Body of pancreas (tissue), 4 donors: ENCODE measurements at regions not wholly inside any gene's neighbourhood (a gene's known extent, or its start where the extent isn't known, plus 50 kb on each side); places are given as distances from the start of the nearest gene placed in this dataset.
"Not testable (repeated sequence)": the region's sequence is repeated elsewhere in the genome, so short reads cannot be mapped to it uniquely, and the experiment has no call there.

Experiments
- ATAC-seq: fragments of 150-250 bp; one replicate; pipeline ENCODE4 v1.9.1; 2016
- DNase-seq, 4 donors: peaks; one replicate each; pipeline ENCODE4 v3.0.0-alpha.2; 2019
- H3K27ac ChIP-seq, 4 donors: fragments of 200-600 bp; sonication (generic); 1 replicate in 3 of 4; 2 replicates in 1 of 4; pipeline versions ENCODE4 v1.5.1 to v1.6.1; 2016 to 2019; ENCODE audit warnings: mild to moderate bottlenecking in 1 of 4, mixed read lengths in 1 of 4, moderate library complexity in 1 of 4
- H3K27me3 ChIP-seq, 2 donors: fragments of 200-600 bp; sonication (generic); one replicate each; pipeline ENCODE4 v1.6.0; 2016; ENCODE audit warnings: mild to moderate bottlenecking in 1 of 2
- H3K36me3 ChIP-seq, 2 donors: fragments of 200-600 bp; sonication (generic); replicated peaks in 1 of 2; 2 replicates each; pipeline ENCODE4 v1.5.1; 2016; ENCODE audit warnings: low read depth in 2 of 2; ENCODE audit not compliant: insufficient read depth in 1 of 2
- H3K4me1 ChIP-seq: fragments of 200-600 bp; sonication (generic); one replicate; pipeline ENCODE4 v1.6.0; 2016
- H3K4me3 ChIP-seq, 2 donors: fragments of 200-600 bp; sonication (generic); 1 replicate in 1 of 2; 2 replicates in 1 of 2; pipeline ENCODE4 v1.5.1; 2016 to 2019
- H3K9me3 ChIP-seq, 3 donors: fragments of 200-600 bp; sonication (generic); 1 replicate in 2 of 3; 2 replicates in 1 of 3; pipeline ENCODE4 v1.5.1; 2016
- POLR2A ChIP-seq, 3 donors: fragments of 450-650 bp; IDR thresholded peaks; one replicate each; pipeline ENCODE4 v1.6.1; 2016; ENCODE audit warnings: antibody characterized with exemption in 3 of 3, mild to moderate bottlenecking in 2 of 3
- WGBS, 2 donors: methylation state at CpG; one replicate each; pipeline ENCODE4 v1.1.5; 2017; 5-methylcytosine and 5-hydroxymethylcytosine counted together
- intact Hi-C: fragments of 100-400 bp; cut with DNase I; formaldehyde crosslinking; loops from one replicate; pipeline ENCODE4 v1.15.1; 2023
- TF ChIP-seq, protein P1 (sequence below), 7 experiments: fragments of 450-650 bp in 4 of 7; fragments of 200-600 bp in 3 of 7; sonication (generic) in 3 of 7; IDR thresholded peaks; one replicate each; pipeline ENCODE4 v1.5.1; 2016 to 2019; ENCODE audit warnings: antibody characterized with exemption in 7 of 7

GRCh38 chr3:159497361-159497760 lies 491.3 kb upstream of the IL12A start:
- H3K4me1 ChIP-seq, result no peaks in the 10 kb centered on the region
- intact Hi-C loops, result no loop called here
- TF ChIP-seq, protein P1, sequence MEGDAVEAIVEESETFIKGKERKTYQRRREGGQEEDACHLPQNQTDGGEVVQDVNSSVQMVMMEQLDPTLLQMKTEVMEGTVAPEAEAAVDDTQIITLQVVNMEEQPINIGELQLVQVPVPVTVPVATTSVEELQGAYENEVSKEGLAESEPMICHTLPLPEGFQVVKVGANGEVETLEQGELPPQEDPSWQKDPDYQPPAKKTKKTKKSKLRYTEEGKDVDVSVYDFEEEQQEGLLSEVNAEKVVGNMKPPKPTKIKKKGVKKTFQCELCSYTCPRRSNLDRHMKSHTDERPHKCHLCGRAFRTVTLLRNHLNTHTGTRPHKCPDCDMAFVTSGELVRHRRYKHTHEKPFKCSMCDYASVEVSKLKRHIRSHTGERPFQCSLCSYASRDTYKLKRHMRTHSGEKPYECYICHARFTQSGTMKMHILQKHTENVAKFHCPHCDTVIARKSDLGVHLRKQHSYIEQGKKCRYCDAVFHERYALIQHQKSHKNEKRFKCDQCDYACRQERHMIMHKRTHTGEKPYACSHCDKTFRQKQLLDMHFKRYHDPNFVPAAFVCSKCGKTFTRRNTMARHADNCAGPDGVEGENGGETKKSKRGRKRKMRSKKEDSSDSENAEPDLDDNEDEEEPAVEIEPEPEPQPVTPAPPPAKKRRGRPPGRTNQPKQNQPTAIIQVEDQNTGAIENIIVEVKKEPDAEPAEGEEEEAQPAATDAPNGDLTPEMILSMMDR (IDR thresholded peaks at IDR 0.05), result no peak
- no peak for TF ChIP-seq POLR2A (IDR thresholded peaks at IDR 0.05)
- no peaks in the 10 kb centered on the region for H3K9me3 ChIP-seq
- no peak for ATAC-seq
- H3K27me3 ChIP-seq, result no peaks in the 10 kb centered on the region
- no peak overlapping the region for H3K4me3 ChIP-seq
- 41 to 77% methylated on average over 2 of the region's 2 CpGs for WGBS, 2 donors
- DNase-seq, result no peak
- H3K27ac ChIP-seq, result no peak overlapping the region
- H3K36me3 ChIP-seq, result no peaks in the 10 kb centered on the region

DNA sequence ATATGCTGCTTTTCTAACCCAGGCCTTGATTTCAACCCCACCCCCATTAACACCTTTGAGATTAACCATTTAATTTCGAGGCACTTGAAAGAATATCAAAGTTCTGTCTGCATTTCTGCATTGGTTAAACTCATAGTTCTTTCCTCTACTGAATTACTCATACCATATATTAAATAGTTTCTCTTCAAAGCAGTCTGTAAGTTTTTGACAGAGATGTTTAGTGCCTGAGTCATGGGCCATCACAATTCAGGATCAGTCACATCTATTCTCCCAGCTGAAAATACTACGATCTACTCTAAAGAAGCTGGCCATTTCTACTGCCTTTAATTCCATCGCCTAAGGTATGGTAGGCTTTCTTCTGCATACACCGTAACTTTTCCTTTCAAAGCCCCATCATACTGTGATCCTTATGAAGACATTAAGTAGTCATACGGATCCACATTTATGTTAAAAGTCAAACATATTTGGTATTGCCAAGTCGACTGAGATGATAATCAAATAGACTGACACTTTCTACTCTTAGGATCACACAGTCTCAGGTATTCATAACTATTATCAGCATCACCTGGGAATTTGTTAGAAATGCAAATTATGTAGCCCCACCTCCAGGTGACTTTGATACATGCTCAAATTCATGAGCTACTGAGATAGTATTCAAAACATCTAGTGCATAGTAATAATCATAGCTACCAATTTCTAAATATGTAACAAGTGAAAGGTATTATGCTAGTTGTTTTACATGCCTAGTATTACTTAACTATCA lies 489.4 kb upstream of the IL12A start:
- no peak overlapping the region for H3K4me3 ChIP-seq
- ATAC-seq, result no peak
- intact Hi-C loops, result no loop called here
- DNase-seq, result no peak
- 60 to 61% methylated on average over 6 of the region's 6 CpGs for WGBS, 2 donors
- H3K4me1 ChIP-seq, result no peaks in the 10 kb centered on the region
- H3K9me3 ChIP-seq, result no peaks in the 10 kb centered on the region
- no peaks in the 10 kb centered on the region for H3K36me3 ChIP-seq
- no peaks in the 10 kb centered on the region for H3K27me3 ChIP-seq
- no peak overlapping the region for H3K27ac ChIP-seq
- TF ChIP-seq, protein P1 (IDR thresholded peaks at IDR 0.05), result no peak
- TF ChIP-seq POLR2A (IDR thresholded peaks at IDR 0.05), result no peak

- ATAC-seq, result no peak
- no peaks in the 10 kb centered on the region for H3K27me3 ChIP-seq
- no peaks in the 10 kb centered on the region for H3K4me1 ChIP-seq
- no peak overlapping the region for H3K27ac ChIP-seq
- DNase-seq, result no peak
- no peak overlapping the region for H3K4me3 ChIP-seq
- H3K36me3 ChIP-seq, result no peaks in the 10 kb centered on the region
- intact Hi-C loops, result no loop called here
- WGBS, 2 donors, result 27 to 32% methylated on average over 1 of the region's 1 CpG
- no peak for TF ChIP-seq POLR2A (IDR thresholded peaks at IDR 0.05)
- TF ChIP-seq, protein P1 (IDR thresholded peaks at IDR 0.05), result no peak
- no peaks in the 10 kb centered on the region for H3K9me3 ChIP-seq
Observed at GRCh38 chr3:159501029-159501428, 487.6 kb upstream of the IL12A start.

GRCh38 chr3:159502986-159503385 lies 485.6 kb upstream of the IL12A start:
- Histone ChIP-seq H3K27ac (no peak overlapping the region), H3K4me3 (no peak overlapping the region), H3K4me1 (no peaks in the 10 kb centered on the region), H3K36me3 (no peaks in the 10 kb centered on the region), H3K9me3 (no peaks in the 10 kb centered on the region), H3K27me3 (no peaks in the 10 kb centered on the region)
- intact Hi-C loops, result no loop called here
- 52 to 74% methylated on average over 2 of the region's 2 CpGs for WGBS, 2 donors
- DNase-seq, result no peak
- no peak for ATAC-seq
- TF ChIP-seq, protein P1 (IDR thresholded peaks at IDR 0.05), result no peak
- no peak for TF ChIP-seq POLR2A (IDR thresholded peaks at IDR 0.05)

DNA sequence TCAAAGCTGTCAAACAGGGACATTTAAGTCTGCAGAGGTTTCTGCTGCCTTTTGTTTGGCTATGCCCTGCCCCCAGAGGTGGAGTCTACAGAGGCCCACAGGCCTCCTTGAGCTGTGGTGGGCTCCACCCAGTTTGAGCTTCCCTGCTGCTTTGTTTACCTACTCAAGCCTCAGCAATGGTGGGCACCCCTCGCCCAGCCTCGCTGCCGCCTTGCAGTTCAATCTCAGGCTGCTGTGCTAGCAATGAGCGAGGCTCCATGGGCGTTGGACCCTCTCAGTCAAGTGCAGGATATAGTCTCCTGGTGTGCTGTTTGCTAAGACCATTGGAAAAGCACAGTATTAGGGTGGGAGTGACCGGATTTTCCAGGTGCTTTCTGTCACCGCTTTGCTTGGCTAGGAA lies 477.6 kb upstream of the IL12A start:
- H3K4me1 ChIP-seq, H3K27me3 ChIP-seq, intact Hi-C loops, H3K4me3 ChIP-seq, DNase-seq, H3K9me3 ChIP-seq, ATAC-seq, H3K36me3 ChIP-seq, H3K27ac ChIP-seq: not testable (repeated sequence)
- 69 to 71% methylated on average over 5 to 7 of the region's 7 CpGs for WGBS, 2 donors
